GM20000 (cell line): ENCODE measurements at regions not wholly inside any gene's neighbourhood (a gene's known extent, or its start where the extent isn't known, plus 50 kb on each side); places are given as distances from the start of the nearest gene placed in this dataset.

ENCODE experiments used
- DNase-seq: peaks from one replicate; pipeline ENCODE4 v3.0.0; 2012; ENCODE audit warnings: low spot score
- CTCF ChIP-seq: IDR thresholded peaks from 2 replicates; pipeline ENCODE4 v1.5.1; 2012; ENCODE audit warnings: mild to moderate bottlenecking, control low read depth; ENCODE audit errors: extremely low read depth, missing control alignments

DNA sequence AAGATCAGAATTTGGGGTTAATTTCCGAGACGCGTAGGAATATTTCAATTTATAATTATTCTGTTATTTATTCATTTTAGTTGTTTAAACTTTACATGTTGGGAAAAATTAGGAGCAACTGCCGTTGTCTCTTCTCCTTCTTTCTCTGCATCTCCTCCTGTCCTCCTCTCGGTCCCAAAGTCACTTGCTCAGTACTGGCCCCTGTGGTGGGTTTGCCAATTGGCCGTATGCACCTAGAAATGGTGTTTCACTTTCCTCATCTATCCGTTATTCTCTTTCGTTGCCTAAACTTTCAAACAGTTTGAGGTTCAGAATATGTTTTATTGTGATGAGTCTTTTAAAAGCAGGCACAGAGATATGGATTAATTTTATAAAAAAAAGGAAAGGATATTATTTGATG, 517.9 kb downstream of the PLCL1 start:
- no peak for TF ChIP-seq CTCF
- no peak for DNase-seq

- DNase-seq: no peak
- TF ChIP-seq CTCF: no peak
Measured at GRCh38 chr2:198321522-198322088, 517.2 kb downstream of the PLCL1 start.

DNA sequence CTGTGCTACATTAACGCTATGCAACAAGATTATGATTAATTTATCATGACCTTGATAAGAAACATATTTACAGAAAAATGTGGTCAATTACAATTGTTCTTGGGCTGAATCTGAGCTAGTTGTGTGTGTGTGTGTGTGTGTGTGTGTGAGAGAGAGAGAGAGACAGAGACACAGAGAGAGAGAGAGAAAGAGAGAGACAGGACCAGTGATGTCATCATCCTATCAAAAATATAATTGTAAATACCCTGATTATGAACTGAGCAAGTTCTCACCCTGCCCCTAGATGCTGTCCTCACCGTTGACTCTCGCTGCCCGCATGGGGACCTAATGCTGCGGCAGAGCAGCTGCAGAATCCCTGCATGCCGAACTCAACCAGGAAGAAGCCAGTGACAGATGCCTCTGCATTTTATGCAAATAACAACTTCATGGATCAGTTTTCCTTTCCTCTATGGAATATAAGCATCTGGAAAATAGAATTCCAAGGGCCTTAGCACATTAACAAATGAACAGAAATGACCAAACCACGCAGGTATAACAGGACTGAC, 512.5 kb downstream of the PLCL1 start:
- no peak for TF ChIP-seq CTCF
- no peak for DNase-seq

GRCh38 chr2:198315791-198316630, 511.6 kb downstream of the PLCL1 start:
- no peak for DNase-seq
- no peak for TF ChIP-seq CTCF

DNA sequence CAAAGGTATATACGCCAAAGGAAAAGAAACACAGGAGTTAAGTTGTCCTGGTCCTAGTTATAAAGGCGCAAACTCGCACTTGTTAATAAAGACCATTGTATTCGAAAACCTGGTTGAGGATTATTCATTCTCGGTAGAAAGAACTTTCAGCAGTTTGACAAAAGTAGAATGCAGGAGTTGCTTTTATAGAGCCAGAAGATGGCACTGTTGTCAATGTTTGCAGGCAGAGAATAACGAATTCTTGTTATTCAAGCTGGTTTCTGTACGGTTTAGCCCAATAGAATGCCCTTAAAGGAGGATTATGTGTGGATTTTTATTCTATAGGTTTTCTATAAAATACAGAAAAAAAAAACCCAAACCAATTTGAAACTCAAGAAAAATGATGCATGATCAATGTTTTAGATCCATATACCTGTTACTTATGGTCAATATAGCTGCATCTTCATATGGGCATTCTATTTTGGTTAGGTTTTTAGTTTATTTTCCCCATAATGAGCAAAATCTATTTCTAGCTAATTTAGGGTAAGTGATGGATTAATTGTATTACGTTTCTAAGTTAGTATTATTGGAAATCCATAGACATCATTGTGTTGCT, 510.3 kb downstream of the PLCL1 start:
- TF ChIP-seq CTCF: peak; percentile 16
- DNase-seq: no peak

DNA sequence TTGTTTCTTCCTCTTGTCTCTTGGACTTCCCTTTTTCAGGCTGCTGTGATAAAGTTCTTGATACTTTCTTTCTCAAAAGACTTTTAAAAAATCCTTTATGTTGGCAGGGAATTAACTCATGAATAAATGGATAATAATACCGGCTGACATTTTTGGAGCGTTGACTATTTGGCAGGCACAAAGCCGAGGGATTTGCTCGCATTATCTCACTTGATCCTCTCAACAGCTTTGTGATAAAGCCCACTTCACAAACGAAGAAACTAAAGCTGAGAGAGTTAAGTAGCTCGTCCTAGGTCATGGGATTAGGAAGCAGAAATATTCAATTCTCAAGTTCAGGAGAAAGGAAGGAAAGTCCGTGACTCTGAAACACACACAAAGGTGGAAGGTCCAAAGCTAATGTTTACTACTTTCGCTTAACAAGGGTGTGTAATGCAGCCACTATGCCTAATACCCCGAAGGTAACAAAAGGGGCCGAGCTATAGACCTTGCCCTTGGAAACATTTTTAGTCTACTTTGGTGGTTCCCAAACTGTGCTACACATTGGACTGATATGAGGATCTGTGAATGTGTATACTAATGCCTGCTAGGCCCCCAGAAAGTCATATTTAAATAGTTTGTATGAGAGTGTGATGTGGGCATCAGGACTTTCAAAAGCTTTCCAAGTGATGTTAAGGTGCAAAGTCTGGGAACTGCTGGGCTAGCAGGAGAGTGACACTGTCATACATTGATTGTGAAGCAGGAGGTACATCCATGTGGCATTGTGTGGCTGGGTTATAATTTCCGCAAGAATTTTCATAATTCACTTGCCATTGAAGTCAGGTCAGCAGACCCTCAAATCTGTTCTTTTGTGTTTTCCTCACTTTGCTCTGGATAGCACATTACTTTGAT, 508.4 kb downstream of the PLCL1 start:
- no peak for TF ChIP-seq CTCF
- no peak for DNase-seq
